Suprapubic skin (tissue), 4 donors: ENCODE measurements at regions not wholly inside any gene's neighbourhood (a gene's known extent, or its start where the extent isn't known, plus 50 kb on each side); places are given as distances from the start of the nearest gene placed in this dataset.

ENCODE experiments used
- CTCF ChIP-seq, 2 donors: fragments of 200-600 bp in 1 of 2; fragments of 450-650 bp in 1 of 2; sonication (generic) in 1 of 2; IDR thresholded peaks; one replicate each; pipeline ENCODE4 v1.5.1; 2016 to 2019; ENCODE audit warnings: antibody characterized with exemption in 2 of 2, mild to moderate bottlenecking in 1 of 2, moderate library complexity in 1 of 2
- POLR2A ChIP-seq, 2 donors: fragments of 450-650 bp; IDR thresholded peaks; one replicate each; pipeline ENCODE4 v1.6.1; 2017; ENCODE audit warnings: antibody characterized with exemption in 2 of 2, mild to moderate bottlenecking in 2 of 2, moderate library complexity in 2 of 2
- POLR2AphosphoS5 ChIP-seq, 3 donors: sonication (generic); formaldehyde crosslinking; IDR thresholded peaks; one replicate each; pipeline ENCODE4 v1.6.1; 2017; ENCODE audit warnings: antibody characterized with exemption in 3 of 3

GRCh38 chr1:187626056-187626455 is 797.3 kb downstream of the PLA2G4A start:
- TF ChIP-seq CTCF (IDR thresholded peaks at IDR 0.05) (no peak), POLR2AphosphoS5 (IDR thresholded peaks at IDR 0.05) (no peak), POLR2A (IDR thresholded peaks at IDR 0.05) (no peak)
